COLO668 (cell line): ENCODE measurements at regions not wholly inside any gene's neighbourhood (a gene's known extent, or its start where the extent isn't known, plus 50 kb on each side); places are given as distances from the start of the nearest gene placed in this dataset.

Experiments
- DNase-seq: peaks from one replicate; lab custom pipeline; 2025; ENCODE audit not compliant: unreplicated experiment; lab: John Stamatoyannopoulos, UW

DNA sequence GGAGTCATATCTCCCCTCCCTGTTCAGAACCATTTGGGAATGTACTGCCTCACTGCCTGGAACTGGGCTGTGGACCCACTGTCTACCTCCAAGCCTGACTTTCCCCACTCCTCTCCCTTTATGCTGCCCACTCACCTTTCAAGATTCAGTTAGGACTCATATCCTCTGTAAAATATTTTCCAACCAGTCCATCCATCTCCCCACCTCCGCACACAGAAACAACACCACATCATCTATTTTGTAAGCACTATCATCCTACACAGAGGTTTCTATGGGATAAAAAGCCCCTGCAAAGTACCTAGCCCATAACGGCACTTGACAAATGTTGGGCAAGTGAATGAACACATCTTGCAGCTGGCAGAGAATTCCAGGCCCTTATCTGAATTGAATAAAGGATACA, 250.8 kb downstream of the ANAPC1 start:
- DNase-seq, result no peak

DNA sequence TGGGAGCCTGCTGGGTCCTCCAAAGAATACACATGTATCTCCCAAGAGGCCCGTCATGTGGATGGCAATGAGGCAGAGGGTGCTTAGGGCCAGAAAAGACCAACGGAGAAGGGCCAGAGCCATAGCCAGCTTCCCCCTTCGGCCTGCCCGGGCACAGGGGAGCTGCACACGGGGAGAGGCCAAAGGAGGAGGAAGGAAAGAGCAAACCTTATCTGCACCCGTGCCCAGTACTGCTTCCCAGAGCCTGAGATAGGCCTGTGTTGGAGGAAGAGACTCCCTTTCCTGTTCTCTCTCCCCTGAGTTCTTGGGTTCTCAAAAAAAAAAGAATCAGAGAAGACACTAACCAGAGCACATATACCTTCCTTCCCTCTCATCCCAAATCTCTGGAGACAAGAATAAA, 250.3 kb downstream of the ANAPC1 start:
- DNase-seq, result no peak

DNA sequence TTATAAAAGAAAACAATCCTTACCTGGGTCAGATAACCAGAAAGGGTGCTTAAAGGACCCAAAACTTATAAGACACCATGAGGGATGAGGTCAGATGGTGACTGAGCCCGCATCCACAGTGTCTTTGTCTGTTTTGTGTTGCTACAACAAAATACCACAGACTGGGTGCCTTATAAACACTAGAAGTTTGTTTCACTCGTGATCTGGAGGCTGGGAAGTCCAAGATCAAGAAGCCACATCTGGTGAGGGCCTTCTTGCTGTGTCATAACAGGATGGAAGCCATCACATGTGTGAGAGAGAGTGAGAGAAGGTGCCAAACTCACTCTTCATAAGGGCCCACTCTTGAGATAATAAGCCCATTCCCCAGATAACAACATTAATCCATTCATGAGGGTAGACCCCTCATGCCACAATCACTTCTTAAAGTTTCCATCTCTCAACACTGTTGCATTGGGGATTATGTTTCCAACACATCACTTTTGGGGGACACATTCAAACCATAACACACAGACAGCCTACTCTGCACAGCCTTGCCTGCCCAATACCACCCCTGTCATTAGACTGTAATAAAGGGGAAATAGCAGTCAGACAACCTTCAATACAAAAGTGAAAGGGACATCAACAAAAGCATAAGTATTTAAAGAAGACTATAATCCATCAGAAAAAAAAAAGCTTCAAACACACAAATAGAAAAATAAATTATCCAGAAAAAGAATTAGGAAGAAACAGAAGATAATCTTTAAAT, 249.8 kb downstream of the ANAPC1 start:
- DNase-seq, result no peak

DNA sequence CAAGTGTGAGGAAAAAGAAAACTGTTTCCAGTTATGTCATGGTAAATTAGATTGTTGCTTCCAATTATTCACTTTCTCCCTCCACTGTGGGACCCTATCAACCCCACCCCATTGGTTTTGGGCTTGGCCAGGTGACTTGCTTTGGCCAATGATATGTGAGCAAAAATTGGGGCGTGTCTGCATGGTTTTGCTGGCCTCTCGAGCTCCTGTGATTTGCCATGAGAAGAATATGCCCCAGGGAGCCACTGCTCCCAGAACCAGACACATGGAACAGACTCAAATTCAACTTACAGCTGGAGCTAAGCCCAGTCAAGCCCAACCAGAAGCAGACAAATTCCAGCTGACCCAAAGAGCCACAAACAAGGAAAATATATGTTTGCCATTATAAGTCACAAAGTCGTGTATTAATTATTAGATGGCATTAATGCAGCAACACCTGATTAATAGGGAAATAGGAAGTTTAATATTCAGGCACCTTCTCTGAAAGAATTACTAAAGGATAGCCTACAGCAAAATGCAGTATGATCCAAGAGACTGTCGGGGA, 248.9 kb downstream of the ANAPC1 start:
- no peak for DNase-seq

DNA sequence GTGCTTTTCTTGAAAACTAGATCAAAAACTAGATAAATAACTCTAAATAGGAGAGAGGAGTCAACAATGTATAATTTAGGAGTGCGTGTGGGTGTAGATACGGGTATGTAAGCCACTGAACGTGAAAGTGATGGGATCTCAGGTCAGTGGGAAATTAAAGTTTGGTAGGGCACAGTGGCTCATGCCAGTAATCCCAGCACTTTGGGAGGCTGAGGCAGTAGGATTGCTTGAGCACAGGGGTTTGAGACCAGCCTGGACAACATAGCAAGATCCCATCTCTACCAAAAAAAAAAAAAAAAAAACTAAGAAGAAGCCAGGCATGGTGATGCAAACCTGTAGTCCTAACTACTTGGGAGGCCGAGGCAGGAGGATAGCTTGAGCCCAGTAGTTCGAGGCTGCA, 247.1 kb downstream of the ANAPC1 start:
- DNase-seq, result no peak

DNA sequence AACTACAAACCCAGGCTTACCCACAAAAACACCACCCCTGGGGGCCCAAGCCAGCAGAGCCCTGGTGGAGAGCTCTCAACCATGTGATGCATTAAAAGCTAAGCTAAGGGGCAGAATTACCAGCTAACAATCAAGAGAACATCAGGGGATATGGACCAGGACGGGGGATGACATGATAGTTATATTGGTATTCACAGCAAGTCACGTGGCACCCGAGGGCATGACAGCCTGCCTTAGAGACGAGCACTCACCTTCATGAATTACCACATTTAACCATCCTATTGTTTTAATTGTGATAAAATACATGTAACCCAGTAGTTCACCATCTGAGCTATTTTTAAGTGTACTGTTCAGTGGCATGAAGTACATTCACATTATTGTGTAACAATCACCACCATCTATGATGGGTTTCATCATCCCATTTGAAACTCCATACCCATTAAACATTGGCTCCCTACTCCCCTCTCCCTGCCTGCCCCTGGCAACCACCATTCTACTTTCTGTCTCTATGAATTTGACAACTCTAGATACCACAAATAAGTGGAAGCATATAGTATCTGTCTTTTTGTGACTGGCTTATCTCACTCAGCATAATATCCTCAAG, 245.6 kb downstream of the ANAPC1 start:
- no peak for DNase-seq

DNA sequence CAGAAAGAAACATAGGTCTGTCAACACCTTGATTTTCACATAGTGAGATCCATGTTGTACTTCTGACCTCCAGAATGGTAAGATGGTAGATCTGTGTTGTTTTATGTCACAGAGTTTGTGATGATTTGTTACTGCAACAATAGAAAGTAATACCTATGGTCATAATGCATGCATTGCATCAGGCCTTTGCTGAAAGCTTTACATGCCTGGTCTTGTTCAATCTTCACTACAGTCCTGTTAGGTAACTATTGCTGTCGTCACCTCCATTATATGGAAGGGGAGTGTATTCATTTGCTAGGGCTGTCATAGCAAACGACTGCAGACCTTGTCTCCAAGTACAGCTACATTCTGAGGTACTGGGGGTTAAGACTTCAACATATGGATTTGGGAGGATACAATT, 243.5 kb downstream of the ANAPC1 start:
- DNase-seq, result no peak

DNA sequence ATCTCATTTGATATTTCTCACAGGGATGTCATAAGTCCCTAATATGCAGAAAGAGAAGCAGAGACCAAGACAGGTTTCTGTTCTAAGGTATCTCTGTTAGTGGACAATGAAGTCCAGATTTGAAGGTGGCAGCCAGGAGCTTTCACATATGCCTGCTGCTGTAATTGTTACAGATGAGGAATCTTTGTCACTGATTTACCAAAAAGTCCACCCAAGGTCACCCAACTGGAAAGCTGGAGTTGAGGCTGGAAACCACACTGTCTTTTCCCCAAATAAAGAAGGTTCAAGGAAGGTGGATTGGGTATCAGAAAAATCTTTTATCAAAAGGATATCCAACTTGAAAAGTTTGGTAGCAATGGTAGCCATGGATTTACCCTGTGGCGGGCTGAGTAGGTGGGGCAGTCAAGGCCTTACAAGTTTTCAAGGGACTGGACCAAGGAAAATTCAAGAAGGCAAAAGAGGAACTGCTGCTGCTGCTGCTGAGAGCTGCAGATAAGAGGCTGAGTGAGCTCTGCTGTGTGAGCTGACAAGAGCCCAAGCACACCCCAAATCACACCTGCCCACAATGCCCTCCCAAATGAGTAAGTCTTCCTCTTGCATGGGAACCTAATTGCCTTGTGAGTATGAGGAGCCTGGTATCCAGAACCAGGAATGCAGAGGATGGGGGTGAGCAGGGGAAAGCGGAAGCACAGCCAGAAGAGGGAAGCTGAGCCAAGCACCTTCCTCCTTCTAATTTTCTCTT, 241.2 kb downstream of the ANAPC1 start:
- no peak for DNase-seq

DNA sequence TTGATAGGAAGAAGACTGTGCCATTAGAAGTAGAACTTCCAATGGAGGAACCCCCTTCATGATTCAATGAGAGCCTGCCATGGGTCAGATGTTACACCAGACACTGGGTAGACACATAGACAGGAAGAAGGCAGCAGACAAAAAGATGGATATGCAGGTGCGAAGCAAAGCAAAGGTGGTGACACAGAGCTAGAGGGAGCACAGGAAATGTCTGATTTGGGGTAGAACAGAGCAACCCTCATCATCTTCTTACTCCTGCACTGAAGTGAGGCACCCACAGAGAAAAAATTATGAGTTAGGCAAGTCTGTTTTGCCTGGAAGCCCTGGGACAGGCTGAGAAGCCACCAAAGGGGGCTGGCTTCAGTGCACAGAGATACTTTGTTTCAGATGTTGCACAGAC, 240.2 kb downstream of the ANAPC1 start:
- DNase-seq, result no peak

DNA sequence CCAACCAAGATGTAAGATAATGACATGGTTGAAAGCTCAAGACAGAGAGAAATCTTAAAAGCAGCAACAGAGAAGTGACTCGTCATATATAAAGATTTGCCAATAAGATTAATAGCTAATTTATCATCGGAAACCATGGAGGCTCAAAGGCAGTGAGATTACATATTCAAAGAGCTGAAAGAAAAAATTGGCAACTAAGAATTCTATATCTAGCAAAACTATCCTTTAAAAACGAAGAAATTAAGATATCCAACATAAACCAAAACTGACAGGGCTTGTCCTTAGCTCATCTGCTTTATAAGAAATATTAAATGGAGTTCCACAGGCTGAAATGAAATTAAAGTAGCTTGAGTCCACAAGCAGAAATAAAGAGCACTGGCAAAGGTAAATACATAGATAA, 236.6 kb downstream of the ANAPC1 start:
- DNase-seq, result no peak

DNA sequence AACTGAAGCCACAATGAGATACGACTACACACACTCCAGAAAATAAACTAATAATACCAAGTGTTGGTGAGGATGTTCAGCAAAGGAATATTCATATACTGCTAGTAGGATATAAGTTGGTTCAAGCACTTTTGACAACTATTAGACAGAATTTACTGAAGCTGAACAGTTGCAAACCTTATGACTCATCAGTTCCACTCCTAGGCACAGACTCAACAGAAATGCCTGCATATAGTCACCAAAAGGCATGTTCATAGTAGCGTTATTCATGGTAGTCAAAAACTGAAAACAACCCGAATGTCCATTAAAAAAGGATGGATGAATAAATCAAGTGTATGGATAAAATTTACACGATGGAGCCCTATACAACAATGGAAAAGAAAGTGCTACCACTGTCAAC, 232.0 kb downstream of the ANAPC1 start:
- DNase-seq, result no peak

DNA sequence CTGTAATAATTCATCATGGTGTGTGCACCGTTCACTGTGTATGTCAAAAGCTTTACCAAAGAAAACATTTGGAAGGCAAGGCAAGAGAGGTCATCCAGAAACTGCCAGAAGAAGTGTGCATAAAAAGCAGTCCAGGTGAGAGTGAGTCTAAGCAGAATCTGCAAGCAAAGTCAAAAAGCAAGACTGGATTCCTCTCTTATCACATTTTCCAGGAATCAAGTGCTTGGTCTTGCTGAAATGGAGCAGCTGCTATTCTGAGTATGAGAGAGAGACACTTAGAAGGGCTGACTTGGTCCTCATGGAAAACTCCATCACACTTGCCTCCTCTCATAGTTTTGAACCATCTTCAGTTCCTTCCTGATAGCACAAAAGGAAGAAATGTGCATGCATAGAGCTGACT, 231.3 kb downstream of the ANAPC1 start:
- DNase-seq, result no peak

DNA sequence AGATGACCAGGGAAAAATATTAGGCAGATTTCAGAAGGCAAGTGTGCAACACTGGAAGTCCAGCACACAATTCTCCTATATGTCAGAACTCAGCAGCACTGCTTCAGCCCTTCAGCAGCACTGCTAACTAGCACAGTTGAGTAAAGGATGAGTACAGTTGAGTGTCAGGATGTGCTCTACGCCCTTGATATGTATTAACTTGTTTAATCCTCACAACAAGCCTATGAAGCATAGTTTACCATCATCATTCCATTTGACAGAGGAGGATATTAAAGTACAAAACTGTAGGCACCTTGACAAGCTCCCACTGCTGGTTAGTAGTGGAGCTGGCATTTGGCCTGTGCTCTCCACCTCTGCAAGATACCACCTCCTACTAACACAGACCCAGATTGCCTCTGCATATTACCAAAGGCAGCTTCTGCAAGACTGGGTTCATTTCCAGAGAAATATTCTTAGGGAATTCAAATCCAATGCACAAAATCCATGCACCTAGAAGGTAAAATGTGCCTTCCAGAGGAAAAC, 230.8 kb downstream of the ANAPC1 start:
- DNase-seq, result no peak

DNA sequence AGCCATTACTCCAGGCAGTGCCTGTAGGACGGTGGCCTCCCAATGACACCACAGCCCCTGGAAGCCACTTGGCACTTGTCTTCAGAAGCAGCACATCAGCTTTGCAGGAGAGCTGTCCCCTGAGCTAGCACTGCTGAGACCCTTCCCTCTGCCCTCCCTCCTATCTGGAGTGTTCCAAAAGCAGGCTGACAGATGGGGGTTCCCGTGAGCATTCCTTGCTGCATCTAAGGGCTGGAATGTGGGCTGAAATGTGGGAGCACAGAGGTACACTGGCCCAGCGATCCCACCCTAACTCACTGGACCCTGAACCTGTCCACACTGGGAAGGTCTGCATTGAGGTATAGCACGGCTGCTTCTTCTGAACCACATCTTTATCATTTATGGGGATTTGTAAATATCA, 230.1 kb downstream of the ANAPC1 start:
- DNase-seq, result no peak

DNA sequence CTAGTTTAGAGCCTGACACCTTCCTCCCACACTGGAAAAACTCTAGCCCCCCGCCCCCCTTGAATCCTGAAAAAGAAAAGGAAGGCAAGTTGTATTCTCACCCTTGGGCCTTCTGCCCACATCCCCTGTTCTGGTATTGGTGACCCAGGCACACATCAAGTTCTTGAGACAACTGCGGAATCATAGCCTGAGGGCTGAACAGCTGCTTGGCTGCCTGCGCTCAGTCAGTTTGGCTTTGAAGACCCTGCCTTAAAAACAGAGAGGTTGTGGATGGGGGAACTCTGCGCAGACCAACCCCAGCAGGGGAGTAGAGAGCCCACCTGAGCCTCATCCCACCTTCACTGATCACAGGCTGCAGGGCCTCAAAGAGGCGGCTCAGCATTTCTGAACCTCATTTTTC, 229.2 kb downstream of the ANAPC1 start:
- no peak for DNase-seq

DNA sequence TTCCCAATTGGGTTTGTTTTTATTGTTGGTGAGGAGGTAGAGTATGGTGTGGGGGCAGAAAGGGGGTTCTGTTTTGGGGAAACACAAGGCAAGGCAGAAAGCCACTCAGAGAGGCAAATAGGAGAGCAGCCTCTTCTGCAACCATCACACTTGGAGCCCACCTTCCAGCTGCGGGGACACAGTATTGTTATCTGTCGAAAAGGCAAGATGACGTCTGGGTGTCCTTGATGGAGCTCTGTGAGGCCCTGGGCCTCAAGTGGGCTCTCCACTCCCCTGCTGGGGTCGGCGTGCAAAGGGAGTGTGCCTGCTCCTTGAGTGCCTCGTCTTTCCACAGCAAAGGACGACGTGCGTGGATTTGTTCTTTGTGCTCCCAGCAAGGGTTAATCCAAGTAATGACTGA, 227.6 kb downstream of the ANAPC1 start:
- DNase-seq, result no peak

DNA sequence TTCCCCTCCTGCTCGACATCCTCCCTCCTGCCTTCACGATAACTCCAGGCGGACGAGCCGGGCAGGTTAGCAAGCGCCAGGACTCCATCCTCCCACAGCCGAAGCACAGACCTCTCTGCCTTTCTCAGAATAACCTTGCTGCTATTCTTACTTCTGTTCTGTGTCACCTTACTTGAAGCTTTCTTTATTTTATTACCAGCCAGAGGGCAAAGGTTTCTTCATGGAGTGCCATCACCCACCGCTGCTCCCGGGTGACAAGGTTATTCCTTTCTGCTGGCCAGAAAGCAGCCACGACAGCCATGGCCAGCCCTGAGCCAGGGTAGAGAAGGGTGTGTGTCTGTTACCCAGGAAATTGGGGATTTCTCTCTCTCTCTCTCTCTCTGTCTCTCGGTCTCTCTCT, 227.1 kb downstream of the ANAPC1 start:
- DNase-seq, result no peak

DNA sequence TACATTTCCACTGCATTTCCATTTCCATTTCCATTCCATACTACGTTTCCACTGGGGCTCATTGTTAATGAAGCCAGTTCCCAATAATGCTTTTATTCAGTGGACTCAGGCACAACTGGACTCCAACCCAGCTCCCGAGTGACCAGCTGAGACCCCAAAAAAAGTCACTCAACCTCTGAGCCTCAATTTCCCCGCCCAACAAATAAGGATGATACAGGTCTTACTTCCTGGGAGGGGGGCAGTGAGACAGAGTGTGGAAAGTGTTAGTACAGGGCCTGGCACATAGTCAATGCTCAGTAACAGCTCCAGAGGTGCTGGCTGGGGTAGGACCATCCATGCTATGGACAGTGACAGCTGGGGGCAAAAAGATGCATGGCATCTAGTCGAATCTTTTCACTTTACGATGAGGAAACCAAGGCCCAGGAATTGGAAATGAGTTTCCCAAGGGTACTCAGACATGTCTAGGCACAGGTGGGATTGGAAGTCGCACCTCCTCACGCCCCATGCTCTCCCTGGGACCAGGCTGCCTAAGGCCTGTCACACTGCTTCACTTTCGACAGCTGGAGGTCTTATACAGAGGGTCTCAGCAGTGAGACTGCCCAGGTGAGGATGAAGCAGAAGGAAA, 226.5 kb downstream of the ANAPC1 start:
- DNase-seq, result no peak

DNA sequence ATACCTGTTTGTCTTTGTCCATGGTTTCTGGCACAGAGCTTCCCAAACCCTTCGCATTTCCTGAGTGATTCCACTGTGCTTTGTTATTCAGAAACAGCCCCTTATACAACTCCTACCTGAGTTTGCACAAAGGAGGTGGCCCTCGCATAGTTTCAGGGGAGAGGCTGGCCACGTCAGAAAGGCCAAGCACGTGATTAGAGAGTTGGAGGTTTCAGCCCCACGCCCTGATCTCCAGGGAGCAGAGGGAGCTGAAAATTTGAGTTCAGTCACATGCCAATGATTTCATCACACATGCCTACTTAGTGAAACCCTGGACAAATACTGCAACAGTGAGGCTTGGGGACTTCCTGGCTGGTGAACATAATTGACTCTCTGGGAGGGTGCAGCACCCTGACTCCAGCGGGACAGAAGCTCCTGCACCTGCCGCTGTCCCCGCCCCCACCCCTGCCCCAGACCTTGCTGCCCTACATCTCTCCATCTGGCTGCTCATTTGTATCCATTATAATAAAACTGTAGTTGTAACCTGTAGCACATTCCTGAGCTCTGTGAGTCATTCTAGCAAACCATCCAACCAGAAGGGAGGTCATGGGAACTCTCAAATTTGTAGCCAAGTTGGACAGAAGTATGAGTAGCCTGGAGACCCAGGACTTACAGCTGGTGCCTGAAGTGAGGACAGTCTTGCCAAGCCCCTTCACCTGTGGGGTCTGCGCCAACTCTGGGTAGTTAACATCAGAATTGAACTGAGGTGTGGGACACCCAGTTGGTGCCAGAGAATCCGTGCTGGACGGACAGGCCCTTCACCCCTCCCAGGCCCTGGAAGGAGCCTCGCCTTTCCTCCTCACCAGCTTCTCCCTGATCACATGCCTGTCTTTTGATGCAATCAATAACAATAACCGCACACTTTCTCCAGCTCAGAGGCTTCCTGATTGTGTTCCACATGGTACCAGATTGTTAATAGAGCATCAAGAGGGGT, 224.3 kb downstream of the ANAPC1 start:
- DNase-seq, result peak; percentile 79

DNA sequence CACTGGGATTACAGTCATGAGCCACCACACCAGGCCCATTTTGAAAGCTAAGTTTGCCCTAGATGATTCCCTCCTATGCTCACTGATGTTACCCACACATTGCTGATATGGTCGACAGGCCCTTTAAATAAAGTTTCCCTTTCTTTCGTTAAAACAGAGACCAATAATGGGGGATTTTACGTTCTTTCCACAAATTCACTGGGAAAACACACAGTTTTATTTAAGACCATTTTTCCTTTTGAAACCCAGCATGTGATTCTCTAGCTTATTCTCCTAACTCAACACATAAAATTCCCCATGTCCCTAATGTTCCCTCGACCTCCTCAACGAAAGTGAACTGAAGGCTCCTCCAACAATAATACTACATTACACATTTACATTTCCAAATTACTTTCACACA, 223.2 kb downstream of the ANAPC1 start:
- DNase-seq, result no peak
